HG03045 (cell line): ENCODE measurements at regions not wholly inside any gene's neighbourhood (a gene's known extent, or its start where the extent isn't known, plus 50 kb on each side); places are given as distances from the start of the nearest gene placed in this dataset.

Experiments
- ATAC-seq: cut with Tn5 transposase; IDR thresholded peaks from one replicate; pipeline ENCODE4 v1.9.1; 2021; ENCODE audit warnings: mild to moderate bottlenecking, moderate library complexity; ENCODE audit not compliant: unreplicated experiment

DNA sequence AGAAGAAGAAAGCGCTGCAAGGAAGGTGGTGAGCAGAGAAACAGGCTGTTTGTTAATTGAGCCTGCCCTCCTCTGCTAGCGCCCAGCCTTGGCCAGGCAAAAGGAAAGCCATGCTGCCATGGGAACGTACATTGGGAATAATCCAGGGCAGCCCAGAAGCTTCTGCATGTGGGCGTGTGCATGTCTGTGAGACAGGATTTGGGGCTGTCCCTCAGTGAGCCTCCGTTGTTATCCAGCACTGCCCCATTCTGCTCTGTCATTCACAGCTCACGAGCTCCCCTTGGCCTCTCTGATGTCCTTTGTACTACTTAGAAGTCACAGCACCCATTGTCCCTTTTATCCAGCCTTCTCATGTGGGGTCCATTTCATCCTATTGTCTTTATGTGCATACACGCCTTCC, 239.1 kb upstream of the ROPN1 start:
- ATAC-seq, result no peak

- no peak for ATAC-seq
Observed at GRCh38 chr3:124234852-124235252, 242.9 kb upstream of the ROPN1 start.

DNA sequence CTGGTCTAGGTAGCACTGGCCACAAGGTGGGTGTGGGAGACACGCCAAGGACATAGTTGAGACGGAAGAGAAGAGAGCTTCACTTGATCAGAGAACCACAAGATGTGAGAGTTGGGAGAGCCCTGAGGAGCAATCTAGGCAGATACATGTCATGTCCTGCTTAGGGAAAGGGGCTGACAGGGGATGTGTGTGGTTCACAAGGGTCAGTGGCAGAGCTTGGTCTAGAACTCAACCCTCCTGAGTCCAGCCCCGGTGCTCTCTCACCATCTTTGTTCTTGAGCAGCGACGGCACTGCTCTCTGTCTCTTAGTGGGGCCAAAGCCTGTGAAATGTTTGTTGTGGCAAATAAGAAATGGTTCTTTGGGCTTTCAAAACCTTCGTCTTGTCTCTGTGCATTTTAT, 243.5 kb upstream of the ROPN1 start:
- no peak for ATAC-seq

GRCh38 chr3:124243177-124243859, 251.4 kb upstream of the ROPN1 start:
- no peak for ATAC-seq

DNA sequence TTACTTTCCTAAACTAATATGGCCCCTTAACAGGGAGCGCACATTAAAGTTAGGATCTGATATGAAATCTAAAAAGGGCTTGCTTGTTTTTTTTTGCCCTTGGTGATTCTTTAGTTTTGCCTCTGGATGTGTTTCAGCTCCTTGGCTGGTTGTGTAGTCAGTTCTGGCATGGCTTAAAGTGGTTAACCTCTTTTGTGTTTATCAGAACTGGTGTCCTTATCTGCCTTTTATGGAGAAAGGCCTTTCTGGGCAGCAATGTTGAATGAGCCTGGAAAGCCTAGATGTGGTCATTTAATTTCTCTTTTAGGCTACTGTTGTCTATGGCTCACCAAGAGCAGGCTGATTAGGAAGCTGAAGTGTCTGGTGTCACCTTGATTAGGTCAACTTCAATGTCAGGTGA, 254.5 kb upstream of the ROPN1 start:
- ATAC-seq, result no peak

GRCh38 chr3:124246949-124247348, 255.0 kb upstream of the ROPN1 start:
- ATAC-seq, result no peak

DNA sequence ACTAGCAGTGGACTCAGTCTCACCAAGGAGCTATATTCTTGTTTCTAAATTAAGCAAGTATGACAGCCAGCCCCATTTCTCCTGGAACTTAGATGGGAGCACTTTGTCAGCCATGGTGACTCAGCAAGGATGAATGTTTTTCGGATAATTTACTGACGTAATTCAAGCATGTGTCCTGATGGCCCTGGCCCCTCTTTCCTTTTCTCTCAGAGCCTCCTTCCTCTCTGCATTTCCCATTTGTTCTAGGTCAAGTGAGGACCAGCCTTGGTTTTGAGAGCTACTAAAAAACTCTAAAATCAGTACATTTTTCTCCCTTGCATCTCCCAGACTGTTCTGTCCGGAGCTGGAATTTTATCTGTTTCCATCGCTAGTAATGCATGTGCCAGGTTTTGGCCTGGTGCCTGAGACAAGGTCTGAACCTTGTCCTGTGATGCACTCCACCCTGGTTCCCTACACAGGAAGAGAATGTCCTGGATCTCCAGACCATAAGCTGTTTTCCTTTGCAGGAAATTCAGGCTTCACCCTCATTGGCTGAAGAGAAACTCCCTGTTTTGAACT, 256.6 kb upstream of the ROPN1 start:
- no peak for ATAC-seq

DNA sequence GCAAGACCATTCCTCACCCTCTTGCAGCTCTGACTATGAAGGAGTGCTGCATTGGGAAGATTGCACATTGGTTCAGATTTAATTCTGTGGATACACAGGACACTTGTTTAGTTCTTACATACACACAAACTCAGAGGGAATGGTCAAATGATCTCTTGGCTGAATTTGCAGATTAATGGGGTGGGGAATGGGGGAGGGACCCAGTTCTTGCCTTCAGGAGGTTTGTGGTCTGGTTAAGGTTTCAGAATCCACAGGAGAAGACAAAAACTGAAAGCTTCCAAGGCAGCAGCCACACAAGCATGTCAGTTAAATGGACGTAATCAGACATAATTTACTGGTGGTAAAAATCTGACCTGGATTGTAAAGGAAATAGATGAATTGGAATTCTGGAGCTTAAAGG, 257.1 kb upstream of the ROPN1 start:
- no peak for ATAC-seq

- no peak for ATAC-seq
Observed at GRCh38 chr3:124250053-124250452, 258.1 kb upstream of the ROPN1 start.

GRCh38 chr3:124256156-124256555, 264.2 kb upstream of the ROPN1 start:
- no peak for ATAC-seq

- ATAC-seq, result no peak
Observed at GRCh38 chr3:124256599-124256998, 264.7 kb upstream of the ROPN1 start.

DNA sequence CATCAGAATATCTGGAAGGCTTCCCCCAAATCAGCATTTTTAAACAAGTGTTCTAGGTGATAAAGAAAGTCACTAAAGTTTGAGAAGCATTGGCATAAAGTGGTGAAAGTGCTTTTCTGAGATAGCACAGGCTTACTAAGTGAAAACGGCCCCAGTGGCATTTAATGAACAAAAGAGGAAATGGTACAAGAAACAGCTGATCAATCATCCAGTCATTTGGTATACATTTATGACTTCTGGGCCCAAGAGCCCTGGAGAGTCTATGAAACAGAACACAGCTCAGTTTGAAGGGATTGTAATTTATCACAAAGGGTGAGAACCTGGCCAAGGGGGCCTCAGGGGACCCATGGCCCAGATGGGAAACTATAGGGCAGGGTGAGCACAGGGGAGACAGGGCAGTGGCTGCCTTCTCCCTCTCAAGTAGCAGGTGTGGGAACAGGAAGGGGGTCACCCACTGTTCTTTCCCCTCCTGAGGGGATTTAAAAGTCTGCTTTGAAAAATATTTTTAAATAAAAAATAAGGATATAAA, 265.5 kb upstream of the ROPN1 start:
- ATAC-seq, result no peak

- no peak for ATAC-seq
Observed at GRCh38 chr3:124258057-124258500, 266.2 kb upstream of the ROPN1 start.

GRCh38 chr3:124260206-124260915, 268.4 kb upstream of the ROPN1 start:
- ATAC-seq, result no peak

GRCh38 chr3:124261306-124261705, 269.4 kb upstream of the ROPN1 start:
- no peak for ATAC-seq

DNA sequence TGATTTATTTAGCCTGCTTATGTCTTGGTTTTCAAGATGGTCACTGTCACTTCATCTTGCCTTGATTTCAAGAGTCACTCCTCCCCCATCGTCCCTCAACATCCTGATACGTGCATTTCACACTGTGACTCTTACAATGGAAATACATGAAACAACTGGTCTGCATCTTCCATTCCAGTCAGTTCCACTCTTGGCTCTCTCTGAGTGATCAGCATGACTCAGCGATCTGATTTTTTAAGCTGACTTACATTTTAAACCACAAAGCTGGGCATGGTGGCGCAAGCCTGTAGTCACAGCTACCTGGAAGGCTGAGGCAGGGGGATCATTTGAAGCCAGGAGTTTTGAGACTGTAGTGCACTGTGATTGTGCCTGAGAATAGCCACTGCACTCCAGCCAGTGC, 271.2 kb upstream of the ROPN1 start:
- no peak for ATAC-seq

GRCh38 chr3:124264346-124264745, 272.4 kb upstream of the ROPN1 start:
- ATAC-seq, result no peak

DNA sequence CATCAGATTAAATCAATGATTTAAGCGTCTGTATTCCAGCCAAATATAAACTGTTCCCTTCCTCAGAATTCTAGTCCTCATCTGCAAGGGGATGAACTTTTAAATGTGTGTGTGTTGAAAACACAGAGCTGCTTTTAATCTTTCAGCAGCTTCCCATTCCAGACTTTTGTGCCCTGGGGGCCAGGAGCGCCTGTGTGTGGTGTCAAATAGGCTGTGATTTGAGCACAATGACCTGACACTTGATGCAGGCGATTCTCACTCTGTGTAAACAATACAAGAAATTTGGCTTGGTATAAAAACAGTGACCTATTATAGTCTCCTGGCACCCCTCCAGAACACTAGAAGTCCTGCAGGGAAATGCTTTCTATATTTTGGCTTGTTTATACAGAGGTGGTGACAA, 274.6 kb upstream of the ROPN1 start:
- no peak for ATAC-seq

GRCh38 chr3:124267406-124267805, 275.5 kb upstream of the ROPN1 start:
- ATAC-seq, result no peak

DNA sequence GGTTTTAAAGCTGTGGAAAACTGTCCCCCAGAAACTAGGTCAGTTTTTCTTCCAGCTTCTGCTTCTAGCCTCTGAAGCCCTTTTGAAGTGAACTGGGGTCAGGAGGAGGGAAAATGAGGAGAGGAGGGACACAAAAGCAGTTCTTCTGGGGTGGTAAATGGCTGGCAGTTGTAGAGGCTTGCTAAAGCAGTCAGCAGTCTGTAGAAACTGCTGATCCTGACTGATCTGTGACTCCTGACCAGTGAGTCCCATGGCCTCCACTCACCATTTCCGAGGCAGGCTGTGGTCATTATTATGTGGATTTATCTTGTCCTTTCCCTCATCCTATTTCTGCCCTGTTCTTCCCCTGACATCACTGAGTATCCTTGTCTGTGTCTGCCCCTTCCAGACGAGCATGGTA, 276.4 kb upstream of the ROPN1 start:
- ATAC-seq, result no peak

DNA sequence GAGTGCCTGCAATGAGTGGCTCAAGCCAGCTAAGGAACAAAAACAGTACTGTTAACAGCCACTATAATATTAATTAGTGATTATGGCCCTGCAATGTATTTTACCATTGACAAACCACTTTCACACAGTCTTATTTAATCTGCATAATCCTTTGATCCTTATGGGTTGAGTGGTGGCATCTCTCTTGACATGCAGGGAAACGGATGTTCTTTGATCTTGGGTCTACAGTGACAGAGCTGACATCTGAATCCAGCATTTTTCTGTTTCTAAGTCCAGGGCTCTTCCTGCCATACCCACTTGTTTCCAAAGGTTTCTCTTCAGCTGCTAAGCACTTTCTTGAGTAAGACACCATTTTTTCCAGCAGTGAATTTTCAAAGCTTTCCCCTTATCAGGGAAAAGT, 277.7 kb upstream of the ROPN1 start:
- no peak for ATAC-seq

GRCh38 chr3:124272605-124273151, 280.8 kb upstream of the ROPN1 start:
- ATAC-seq, result no peak
